Mucosa of gallbladder (tissue), 1 donor: ENCODE measurements at regions not wholly inside any gene's neighbourhood (a gene's known extent, or its start where the extent isn't known, plus 50 kb on each side); places are given as distances from the start of the nearest gene placed in this dataset.
"Not testable (repeated sequence)": the region's sequence is repeated elsewhere in the genome, so short reads cannot be mapped to it uniquely, and the experiment has no call there.

Experiments
- DNase-seq: peaks from one replicate; pipeline ENCODE4 v3.0.0-alpha.2; 2020; ENCODE audit warnings: low spot score
- donor health status: DM: no; HTN: no; CAD: no.

GRCh38 chr5:84480873-84481637 lies 96.4 kb upstream of the EDIL3 start:
- DNase-seq = no peak

- no peak for DNase-seq
Measured at GRCh38 chr5:84478603-84479002, 93.9 kb upstream of the EDIL3 start.

- no peak for DNase-seq
Measured at GRCh38 chr5:84477485-84477884, 92.8 kb upstream of the EDIL3 start.

- DNase-seq = no peak
Measured at GRCh38 chr5:84474126-84474525, 89.4 kb upstream of the EDIL3 start.

- no peak for DNase-seq
Measured at GRCh38 chr5:84453405-84453804, 68.7 kb upstream of the EDIL3 start.

GRCh38 chr5:84450617-84451414 lies 66.1 kb upstream of the EDIL3 start:
- no peak for DNase-seq

- DNase-seq = no peak
Measured at GRCh38 chr5:84445049-84445685, 60.5 kb upstream of the EDIL3 start.

GRCh38 chr5:84438456-84438855 lies 53.8 kb upstream of the EDIL3 start:
- no peak for DNase-seq

GRCh38 chr5:84437673-84438315 lies 53.1 kb upstream of the EDIL3 start:
- DNase-seq = no peak

- no peak for DNase-seq
Measured at GRCh38 chr5:84436866-84437265, 52.2 kb upstream of the EDIL3 start.

GRCh38 chr5:84435861-84436346 lies 51.2 kb upstream of the EDIL3 start:
- DNase-seq = not testable (repeated sequence)
